SKM-1 (cell line): ENCODE measurements at regions not wholly inside any gene's neighbourhood (a gene's known extent, or its start where the extent isn't known, plus 50 kb on each side); places are given as distances from the start of the nearest gene placed in this dataset.
"Not testable (repeated sequence)": the region's sequence is repeated elsewhere in the genome, so short reads cannot be mapped to it uniquely, and the experiment has no call there.

ENCODE experiments used
- DNase-seq: peaks from one replicate; lab custom pipeline; 2025; ENCODE audit not compliant: unreplicated experiment; lab: John Stamatoyannopoulos, UW

DNA sequence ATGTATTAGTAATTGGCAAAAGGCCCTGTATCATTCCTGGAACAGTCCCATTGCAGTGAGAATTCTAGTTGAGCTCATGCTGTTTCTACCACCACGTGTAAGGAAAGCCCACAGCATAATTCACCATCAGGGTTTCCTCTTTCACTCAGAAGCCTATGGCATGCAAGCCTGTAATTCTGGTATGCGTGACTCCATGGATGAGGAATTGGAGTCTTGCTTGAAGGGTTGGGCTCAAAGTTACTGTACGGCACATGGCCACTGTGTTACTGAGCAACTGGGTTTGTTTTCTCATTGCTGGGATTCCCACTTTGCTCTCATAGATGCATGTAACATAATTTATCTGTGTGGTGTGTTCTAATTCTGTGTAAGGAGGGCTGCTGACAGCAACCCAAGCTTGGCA is 132.3 kb upstream of the NR3C2 start:
- no peak for DNase-seq

DNA sequence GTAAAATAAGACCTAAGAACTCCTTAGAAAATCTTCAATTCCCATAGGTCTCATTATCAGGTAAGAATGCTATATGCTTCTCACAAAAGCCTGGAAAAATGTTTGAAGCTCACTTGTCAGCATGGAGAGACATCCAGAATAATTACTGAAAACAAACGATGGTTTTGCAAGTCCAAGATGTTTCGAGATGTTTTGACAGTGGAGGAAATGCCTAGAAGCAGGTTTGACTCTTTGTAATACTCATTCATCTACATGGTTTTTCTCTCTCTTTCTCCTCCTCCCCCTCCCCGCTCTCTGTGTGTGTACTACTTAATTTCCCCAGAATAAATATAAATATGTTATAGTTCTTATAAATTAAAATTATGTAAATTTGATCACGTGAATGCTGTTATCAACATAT is 131.9 kb upstream of the NR3C2 start:
- DNase-seq: no peak

DNA sequence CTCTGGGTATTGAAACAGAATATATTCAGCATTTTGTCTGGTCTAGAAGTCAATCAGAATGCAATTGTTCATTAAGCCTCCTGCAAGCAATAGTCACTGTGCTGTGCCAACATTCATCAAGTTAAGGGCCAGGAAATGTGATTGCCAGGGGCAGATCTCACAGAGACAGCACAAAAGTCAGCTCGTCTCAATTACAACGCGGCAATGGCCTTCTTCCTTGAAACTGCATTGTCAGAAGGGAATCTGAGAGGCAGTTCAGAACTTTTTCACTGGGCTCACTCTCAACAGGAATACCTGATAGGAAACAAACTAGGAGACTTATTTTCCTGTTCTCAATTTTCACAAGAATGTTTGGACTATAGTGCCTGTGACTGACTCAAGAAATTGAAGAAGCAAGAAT is 131.1 kb upstream of the NR3C2 start:
- DNase-seq: no peak

DNA sequence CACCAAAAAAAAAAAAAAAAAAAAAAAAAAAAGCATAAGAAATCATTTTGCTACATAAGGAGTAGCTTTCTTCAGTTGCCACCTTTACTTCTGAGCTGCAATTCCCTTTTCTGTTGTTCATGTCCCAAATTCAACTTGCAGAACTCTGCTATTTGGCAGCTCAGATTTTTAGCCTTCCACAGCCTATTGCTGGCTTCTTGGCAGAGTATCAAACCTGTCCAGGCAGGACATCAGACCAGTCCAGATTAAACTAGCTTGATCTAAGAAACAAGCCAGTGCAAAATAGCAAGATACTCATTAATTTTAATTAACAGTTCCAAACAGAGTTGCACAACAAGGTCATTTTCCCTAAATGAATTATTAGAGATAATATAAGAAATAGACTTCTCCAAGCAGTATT is 123.6 kb upstream of the NR3C2 start:
- no peak for DNase-seq

DNA sequence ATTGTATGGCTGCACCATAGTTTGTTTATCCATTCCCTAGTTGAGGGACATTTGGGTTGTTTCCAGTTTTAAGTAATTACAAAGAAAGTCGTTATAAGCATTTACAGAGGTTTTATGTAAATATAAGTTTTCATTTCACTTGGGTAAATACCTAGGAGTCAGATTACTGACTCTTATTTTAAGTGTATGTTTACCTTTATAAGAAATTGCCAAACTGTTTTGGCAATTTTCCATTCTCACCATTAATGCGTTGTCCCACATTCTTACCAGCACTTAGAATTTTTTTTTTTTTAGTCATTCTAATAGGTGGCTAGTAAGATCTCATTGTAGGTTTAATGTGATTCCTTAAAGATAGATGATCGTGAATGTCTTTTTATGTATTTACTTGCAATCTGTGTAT is 121.5 kb upstream of the NR3C2 start:
- no peak for DNase-seq

DNA sequence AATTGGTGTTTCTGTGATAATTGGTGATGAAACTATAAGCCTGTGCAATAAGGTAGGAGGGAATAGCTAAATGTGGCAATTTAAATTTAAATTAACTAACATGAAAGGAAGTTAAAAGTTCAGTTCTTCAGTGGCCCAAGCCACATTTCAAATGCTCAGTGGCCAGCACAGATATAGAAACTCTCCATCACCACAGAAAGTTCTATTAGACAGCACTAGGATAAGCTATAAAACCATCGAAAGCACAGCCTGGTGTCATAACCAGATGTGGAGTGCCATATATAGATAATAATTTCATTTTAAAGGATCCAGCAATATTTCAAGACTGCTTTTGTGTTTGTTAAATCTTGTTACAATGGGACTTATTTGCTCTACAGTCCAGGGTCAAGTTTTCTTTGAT is 119.3 kb upstream of the NR3C2 start:
- no peak for DNase-seq

DNA sequence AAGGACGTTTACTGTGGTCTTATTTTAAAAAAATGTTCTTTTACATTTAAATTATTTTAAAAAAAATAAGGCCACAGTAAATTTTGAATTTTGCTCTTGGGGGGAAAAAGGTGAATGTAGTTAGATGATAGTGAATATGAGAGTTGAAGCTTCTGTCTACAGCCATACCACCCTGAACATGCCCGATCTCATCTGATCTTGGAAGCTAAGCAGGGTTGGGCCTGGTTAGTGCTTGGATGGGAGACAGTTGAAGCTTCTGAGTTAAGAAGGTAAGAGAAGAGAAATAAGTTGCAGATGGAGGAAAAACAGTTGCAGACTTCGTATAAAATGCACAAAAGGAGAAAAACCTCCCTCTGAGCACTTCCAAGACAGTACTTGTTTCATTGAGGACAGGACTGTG is 115.6 kb upstream of the NR3C2 start:
- no peak for DNase-seq

DNA sequence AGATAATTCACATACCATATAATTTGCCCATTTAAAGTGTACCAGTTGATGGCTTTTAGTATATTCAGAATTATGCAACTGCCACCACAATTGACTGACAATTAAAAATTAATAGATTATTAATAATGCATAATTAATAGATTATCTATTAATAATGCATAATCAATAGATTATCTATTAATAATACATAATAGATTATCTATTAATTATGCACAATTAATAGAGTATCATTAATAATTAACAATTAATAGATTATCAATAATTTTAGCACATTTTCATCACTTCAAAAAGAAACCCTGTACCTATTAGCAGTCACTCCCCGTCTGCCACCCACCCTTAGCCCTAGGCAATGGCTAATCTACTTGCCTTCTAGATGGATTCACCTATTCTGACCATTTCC is 108.6 kb upstream of the NR3C2 start:
- DNase-seq: no peak

DNA sequence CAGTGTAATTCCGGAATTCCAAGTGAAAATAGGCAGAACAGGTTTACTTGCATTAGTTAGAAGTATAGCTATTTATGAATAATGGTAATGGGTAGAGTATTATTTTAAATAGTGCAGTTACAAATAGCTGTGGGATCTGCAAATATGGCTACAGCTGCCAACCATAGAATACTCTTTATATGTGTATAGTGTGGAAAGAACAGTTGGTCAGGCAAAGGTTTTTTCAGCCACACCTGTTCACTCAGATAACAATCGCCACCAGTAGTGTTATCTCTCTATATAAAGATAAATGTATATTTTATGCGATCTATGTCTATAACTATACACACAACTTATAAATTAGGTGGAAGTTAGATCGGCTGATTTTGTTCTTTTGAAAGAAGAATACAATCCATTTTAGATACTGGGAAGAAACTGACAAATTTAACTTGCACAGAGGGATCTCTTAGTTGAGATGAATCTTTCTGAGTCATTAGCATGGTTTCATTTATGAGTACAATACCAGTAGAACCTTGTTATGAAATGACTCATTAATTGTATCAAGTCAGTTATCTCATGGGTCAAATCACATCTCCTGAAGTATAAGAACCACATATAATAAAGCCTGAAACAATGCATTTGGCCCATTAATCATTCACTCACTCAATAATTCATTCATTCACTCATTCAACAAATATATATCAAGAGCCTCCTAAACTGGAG is 100.9 kb upstream of the NR3C2 start:
- no peak for DNase-seq

DNA sequence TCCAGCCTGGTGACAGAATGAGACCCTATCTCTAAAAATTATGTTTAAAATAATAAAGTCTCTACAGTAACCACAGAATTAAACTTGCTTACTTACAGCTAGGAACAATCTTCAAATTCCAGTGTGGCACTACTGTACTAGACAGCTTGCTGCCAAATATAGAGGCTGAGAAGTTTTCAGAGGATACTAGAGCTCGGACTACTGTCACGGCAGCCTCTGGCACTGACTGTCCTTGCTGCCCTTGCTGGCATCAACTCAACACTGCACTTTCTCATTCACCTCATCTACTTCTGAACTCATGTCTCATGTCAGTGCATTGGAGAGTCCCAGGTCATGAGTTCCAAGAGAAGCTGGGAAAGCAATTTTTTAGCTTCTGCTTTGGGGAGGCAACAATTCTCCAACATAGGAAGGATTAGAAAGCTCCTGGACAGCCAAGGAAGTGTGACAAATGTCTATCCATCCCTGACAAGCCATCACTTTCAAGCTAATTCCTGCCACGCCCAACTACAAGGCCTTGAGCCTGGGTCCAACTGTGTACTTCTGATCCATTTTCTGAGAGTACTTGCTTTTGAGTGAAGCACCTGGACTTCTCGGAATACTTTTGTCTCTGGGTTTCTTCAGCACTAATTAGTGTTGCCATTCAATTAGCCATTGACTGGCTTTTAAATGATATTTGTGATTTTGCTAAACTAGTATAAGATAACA is 98.6 kb upstream of the NR3C2 start:
- DNase-seq: no peak

DNA sequence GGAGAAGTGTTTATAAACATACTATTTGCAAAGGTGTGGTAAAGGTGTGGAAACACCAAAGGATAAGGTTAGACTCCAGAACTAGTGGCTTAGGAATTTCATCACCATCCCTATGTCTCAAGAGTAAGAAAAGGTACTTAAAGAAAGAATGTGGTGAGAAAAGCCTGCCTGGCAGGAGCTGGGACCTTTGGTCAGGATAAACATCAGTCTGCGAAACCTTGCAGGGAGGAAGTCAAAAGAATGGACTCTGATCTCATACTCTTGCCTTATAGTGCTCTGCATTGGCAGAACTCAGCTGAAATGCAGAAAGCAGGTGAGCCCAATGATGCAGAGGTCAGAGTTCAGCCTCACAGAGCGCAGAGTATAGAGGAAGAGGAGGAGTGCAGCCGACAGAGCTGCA is 97.2 kb upstream of the NR3C2 start:
- DNase-seq: no peak

DNA sequence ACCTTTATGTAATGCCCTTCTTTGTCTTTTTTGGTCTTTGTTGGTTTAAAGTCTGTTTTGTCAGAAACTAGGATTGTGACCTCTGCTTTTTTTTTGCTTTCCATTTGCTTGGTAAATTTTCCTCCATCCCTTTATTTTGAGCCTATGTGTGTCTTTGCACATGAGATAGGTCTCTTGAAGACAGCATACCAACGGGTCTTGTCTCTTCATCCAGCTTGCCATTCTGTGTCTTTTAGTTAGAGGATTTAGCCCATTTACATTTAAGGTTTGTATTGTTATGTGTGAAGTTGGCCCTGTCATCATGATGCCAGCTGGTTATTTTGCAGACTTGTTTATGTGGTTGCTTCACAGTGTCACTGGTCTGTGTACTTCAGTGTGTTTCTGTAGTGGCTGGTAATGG is 91.6 kb upstream of the NR3C2 start:
- DNase-seq: not testable (repeated sequence)

DNA sequence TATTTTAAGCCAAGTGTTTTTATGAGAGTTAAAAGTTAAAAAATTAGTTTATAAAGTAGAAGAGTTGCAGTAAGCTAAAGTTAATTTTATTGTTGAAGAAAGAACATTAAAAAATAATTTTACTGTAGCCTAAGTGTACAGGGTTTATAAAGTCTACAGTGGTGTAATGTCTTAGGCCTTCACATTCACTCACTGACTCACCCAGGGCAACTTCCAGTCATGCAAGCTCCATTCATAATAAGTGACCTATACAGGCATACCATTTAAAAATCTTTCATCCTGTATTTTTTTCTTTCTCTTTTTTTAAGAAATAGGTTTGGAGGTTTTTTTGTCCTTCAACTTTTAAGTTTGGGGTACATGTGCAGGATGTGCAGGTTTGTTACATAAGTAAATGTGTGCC is 87.9 kb upstream of the NR3C2 start:
- no peak for DNase-seq

DNA sequence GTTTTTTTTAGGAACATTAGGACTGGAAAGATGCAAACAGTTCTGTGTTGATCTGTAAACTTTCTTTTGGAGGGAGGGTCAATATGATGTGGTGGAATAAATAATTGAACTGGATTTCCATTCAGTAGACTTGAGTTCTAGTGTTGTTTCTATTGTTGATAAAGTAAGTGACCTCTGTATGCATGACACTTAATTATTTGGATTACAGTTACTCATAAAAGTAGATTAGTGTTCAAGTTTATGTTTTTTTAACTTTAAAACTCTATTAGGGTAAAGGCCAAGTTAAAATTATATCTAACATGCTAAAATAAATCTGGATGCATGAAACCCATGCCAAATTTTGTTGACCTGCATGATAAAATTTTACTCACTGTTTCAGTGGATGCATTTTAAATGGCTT is 85.4 kb upstream of the NR3C2 start:
- no peak for DNase-seq

DNA sequence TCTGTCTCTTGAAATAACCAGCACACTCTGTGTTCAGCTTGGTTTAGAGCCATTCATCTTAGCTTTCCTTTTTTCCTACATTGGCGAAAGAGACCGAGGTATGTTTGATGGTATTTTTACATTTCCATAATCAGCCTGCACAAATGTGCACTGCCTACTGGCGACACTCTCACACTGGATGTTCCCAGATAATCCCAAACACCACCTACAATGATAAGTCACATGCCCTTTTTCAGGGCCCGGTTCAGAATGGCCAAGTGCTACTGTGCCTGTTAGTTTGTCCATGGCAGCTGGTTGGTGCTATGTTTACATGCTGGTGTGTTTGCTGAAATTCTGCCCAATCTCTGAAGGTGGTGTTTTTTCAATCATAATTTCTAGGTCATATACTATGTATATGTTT is 80.8 kb upstream of the NR3C2 start:
- no peak for DNase-seq

DNA sequence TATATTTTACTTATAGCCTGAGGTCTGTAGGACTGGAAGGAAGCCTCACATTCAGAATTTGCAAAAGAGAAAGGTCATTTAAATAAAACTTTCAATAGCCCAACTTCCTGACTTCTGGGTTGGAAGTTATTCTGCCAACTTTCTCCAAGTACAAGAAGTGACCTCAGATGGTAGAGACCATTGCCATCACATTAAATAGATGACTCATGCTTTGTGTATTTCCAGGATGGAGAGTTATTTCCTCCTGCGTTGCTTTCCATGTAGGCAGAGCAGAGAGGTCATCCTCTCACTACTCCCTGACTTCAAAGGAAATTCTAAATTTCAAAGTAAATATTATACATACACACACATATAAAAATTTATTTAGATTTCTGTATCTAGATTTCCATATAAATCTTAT is 73.0 kb upstream of the NR3C2 start:
- DNase-seq: no peak

DNA sequence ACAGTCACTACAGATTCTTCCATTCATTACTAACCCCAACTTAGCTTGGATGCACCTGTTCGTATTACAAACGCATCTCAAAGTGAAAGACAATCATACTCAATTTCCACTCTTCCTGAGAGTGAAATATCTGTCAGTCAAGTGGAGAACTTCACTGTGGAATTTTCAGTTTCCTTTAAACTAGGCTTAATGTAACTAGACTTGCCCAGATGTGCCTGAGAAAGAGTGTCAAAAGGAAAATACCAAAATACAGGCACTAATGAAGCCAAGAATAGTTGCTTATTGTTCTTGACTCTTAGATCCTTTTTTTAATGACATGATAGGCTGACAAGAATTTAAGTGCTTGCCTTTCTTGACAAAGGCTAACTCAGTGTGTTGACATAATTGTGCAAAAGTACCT is 72.4 kb upstream of the NR3C2 start:
- no peak for DNase-seq

DNA sequence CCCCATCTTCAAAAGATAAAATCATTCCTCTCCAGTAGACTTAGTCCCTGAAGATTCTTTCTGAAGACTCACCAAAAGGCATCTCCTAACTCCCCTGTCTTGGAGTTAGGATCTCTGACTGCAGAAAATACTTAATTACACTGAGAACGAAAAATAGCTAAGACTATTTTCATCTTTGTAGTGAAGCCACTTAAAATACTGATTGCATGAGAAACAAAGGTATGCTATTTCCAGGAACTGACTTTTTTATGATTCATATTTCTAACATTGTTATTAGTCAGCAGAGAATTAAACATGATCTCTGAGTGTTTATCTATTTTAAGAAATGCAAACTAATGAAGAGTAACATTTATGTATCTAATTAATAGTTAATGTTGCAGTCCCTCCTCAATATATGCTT is 71.8 kb upstream of the NR3C2 start:
- DNase-seq: no peak

DNA sequence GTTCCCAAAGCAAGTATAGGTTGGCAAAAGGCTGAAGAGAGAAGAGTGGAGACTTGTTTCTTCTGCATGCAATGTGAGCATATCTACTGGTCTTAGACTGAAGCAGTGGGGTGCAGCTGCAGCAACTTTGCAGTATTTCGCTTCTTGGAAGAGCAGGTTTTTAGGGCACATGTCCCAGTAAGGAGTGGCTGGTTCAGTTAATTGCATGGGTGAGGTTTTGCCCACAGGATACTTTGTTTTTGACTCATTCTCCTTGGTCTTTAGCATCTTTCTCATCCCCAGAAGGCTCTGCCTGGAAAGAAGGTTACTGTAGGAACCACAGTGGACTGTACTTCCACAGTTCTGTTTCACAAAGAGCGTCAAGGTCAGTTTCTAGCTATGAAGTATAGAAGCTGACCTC is 68.0 kb upstream of the NR3C2 start:
- DNase-seq: no peak

DNA sequence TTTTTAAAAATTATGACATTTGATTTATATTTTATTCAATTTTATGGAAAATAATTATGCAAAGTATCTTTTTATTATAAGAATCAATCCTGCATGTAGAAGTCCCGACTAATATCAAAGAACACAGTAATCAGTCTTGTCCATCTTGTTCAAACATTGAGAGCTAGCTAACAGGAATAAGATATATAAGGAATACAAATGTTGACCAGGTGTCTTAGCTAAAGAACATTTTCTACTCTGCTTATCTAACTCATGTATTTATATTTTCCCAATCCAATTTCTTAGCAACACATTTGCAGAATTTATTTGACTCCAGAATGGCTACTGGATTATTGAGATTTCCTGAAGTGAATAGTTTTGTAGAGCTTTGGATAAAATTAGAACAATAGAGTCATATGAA is 61.5 kb upstream of the NR3C2 start:
- DNase-seq: no peak

DNA sequence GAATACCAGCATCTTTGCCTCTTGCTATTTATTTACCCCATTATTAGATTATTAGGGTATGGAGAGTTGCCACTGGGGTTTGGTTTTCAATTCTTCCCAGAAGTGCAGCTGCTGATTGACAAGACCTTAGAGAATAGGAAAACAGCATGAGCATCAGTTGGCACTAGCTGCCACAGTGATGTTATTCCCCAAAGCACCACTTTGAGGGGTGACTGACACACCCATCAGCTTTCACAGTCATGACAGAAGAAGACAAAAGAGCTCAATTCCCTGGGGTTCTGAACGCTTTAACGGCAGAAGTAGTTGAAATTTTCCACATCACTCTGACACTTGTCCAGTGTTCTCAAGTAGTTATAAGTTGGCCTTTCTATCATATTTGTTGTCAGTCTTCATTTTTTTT is 55.0 kb upstream of the NR3C2 start:
- no peak for DNase-seq

DNA sequence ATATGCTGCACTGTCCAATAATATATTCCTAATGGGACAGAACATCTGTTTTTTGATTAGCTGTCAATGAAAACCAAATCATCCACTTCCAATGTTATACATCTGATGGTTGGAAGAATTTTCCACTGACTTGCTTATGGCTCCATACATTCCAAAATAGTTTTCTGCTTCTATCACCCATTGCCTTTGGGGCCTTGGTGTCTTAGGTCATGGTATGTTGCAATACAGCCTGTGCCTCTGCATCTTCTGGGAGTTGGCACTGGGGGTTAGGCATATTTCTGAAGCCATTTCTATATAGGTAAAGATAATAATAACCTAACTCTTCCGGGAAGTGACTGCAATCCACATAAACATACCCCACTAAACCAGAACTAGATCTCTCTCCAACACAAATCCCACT is 53.2 kb upstream of the NR3C2 start:
- DNase-seq: no peak
